Ovary (tissue), 3 donors: ENCODE measurements at regions not wholly inside any gene's neighbourhood (a gene's known extent, or its start where the extent isn't known, plus 50 kb on each side); places are given as distances from the start of the nearest gene placed in this dataset.

ENCODE experiments used
- EP300 ChIP-seq: sonication (generic); formaldehyde crosslinking; IDR thresholded peaks from one replicate; pipeline ENCODE4 v1.6.1; 2017; ENCODE audit warnings: antibody characterized with exemption
- POLR2A ChIP-seq: fragments of 450-650 bp; IDR thresholded peaks from one replicate; pipeline ENCODE4 v1.6.1; 2017; ENCODE audit warnings: antibody characterized with exemption, mild to moderate bottlenecking, moderate library complexity
- TF ChIP-seq, protein P1 (sequence below), 3 donors: fragments of 450-650 bp in 2 of 3; fragments of 200-600 bp in 1 of 3; IDR thresholded peaks; one replicate each; pipeline versions ENCODE4 v1.5.1 to v1.8.0; 2016 to 2022; ENCODE audit warnings: antibody characterized with exemption in 3 of 3, mild to moderate bottlenecking in 1 of 3
- donor health status: DM: no; HTN: no; CAD: no.

DNA sequence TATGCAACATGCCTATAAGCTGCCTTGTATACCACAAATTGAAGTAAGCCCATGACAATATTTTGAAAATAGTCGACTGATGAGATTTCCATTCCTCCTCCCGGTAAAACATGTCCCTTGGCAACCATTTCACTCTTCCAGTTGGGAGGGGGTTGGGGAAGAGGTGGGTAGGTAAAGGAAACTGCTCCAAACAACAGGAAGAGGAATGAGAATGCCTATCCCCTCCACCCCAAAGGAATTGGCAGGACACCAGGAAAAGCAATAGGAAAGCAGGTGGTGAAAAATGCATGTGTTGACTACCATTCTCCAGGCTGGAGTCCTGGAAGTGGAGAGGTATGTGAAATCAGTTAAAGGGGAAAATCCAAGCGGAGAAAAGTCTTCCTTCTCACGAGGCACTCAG, 455.9 kb upstream of the PSMD7 start:
- TF ChIP-seq, protein P1, sequence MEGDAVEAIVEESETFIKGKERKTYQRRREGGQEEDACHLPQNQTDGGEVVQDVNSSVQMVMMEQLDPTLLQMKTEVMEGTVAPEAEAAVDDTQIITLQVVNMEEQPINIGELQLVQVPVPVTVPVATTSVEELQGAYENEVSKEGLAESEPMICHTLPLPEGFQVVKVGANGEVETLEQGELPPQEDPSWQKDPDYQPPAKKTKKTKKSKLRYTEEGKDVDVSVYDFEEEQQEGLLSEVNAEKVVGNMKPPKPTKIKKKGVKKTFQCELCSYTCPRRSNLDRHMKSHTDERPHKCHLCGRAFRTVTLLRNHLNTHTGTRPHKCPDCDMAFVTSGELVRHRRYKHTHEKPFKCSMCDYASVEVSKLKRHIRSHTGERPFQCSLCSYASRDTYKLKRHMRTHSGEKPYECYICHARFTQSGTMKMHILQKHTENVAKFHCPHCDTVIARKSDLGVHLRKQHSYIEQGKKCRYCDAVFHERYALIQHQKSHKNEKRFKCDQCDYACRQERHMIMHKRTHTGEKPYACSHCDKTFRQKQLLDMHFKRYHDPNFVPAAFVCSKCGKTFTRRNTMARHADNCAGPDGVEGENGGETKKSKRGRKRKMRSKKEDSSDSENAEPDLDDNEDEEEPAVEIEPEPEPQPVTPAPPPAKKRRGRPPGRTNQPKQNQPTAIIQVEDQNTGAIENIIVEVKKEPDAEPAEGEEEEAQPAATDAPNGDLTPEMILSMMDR (IDR thresholded peaks at IDR 0.05) = no peak
- TF ChIP-seq POLR2A (no peak), EP300 (no peak)
